Activated B cell treated with CpG ODN at 0.5 μM for 24 hours (primary cell): ENCODE measurements at regions not wholly inside any gene's neighbourhood (a gene's known extent, or its start where the extent isn't known, plus 50 kb on each side); places are given as distances from the start of the nearest gene placed in this dataset.

Experiments
- ATAC-seq: fragments of 200-7000 bp; cut with Tn5 transposase; one replicate; pipeline ENCODE4 v1.10.0; 2021; ENCODE audit warnings: low read depth, mild to moderate bottlenecking, moderate library complexity
- CTCF ChIA-PET: fragments of 350-600 bp; sonication (Branson Sonifier 250); formaldehyde crosslinking; loops from one replicate; lab custom pipeline; 2021; ENCODE audit warnings: antibody characterized with exemption; lab: Charles Lee
- POLR2A ChIA-PET: fragments of 350-600 bp; sonication (Branson Sonifier 250); formaldehyde crosslinking; loops from one replicate; lab custom pipeline; 2021; ENCODE audit warnings: antibody characterized with exemption; lab: Charles Lee
- DNase-seq: peaks from one replicate; pipeline ENCODE4 v3.0.0; 2022
- H3K27ac Mint-ChIP-seq: one replicate; pipeline ENCODE4 v1.8.0; 2020; ENCODE audit warnings: mixed read lengths
- H3K27me3 Mint-ChIP-seq: one replicate; pipeline ENCODE4 v1.8.0; 2021; ENCODE audit warnings: mixed read lengths
- H3K36me3 Mint-ChIP-seq: one replicate; pipeline ENCODE4 v1.8.0; 2021; ENCODE audit warnings: low read depth, mixed read lengths
- H3K4me1 Mint-ChIP-seq: one replicate; pipeline ENCODE4 v1.8.0; 2021; ENCODE audit warnings: mixed read lengths
- H3K4me3 Mint-ChIP-seq: one replicate; pipeline ENCODE4 v1.8.0; 2020; ENCODE audit warnings: mild to moderate bottlenecking, mixed read lengths
- H3K9me3 Mint-ChIP-seq: one replicate; pipeline ENCODE4 v1.8.0; 2020; ENCODE audit warnings: mixed read lengths
- CTCF ChIP-seq: fragments of 200-600 bp; IDR thresholded peaks from one replicate; pipeline ENCODE4 v1.8.0; 2022; ENCODE audit warnings: antibody characterized with exemption, mild to moderate bottlenecking
- intact Hi-C: fragments of 100-400 bp; cut with micrococcal nuclease; formaldehyde crosslinking; loops from one replicate; pipeline ENCODE4 v1.15.1; 2024

GRCh38 chr13:24097667-24098066 is 62.9 kb upstream of the SPATA13 start:
- ChIA-PET POLR2A (no interaction called here), CTCF (no interaction called here)
- H3K9me3 Mint-ChIP-seq, result no peaks in the 10 kb centered on the region
- DNase-seq (no peak), ATAC-seq (no peak)
- no peaks in the 10 kb centered on the region for H3K36me3 Mint-ChIP-seq
- no peaks in the 10 kb centered on the region for H3K4me1 Mint-ChIP-seq
- intact Hi-C loops, result no loop called here
- TF ChIP-seq CTCF, result no peak
- H3K27me3 Mint-ChIP-seq, result peaks cover 2% of the 10 kb centered on the region
- no peak overlapping the region for H3K4me3 Mint-ChIP-seq
- no peak overlapping the region for H3K27ac Mint-ChIP-seq

GRCh38 chr13:24099490-24099889 is 61.0 kb upstream of the SPATA13 start:
- POLR2A ChIA-PET, result no interaction called here
- H3K27me3 Mint-ChIP-seq, result peaks cover 6% of the 10 kb centered on the region
- H3K27ac Mint-ChIP-seq, result no peak overlapping the region
- no peak for TF ChIP-seq CTCF
- no peak for DNase-seq
- CTCF ChIA-PET, result no interaction called here
- intact Hi-C loops, result no loop called here
- H3K4me1 Mint-ChIP-seq, result no peaks in the 10 kb centered on the region
- no peak overlapping the region for H3K4me3 Mint-ChIP-seq
- no peak for ATAC-seq
- no peaks in the 10 kb centered on the region for H3K9me3 Mint-ChIP-seq
- H3K36me3 Mint-ChIP-seq, result no peaks in the 10 kb centered on the region

- ATAC-seq (no peak), DNase-seq (no peak)
- H3K27me3 Mint-ChIP-seq, result peaks cover 6% of the 10 kb centered on the region
- H3K36me3 Mint-ChIP-seq, result no peaks in the 10 kb centered on the region
- TF ChIP-seq CTCF, result no peak
- no peak overlapping the region for H3K27ac Mint-ChIP-seq
- intact Hi-C loops, result no loop called here
- H3K4me1 Mint-ChIP-seq, result peaks cover 3% of the 10 kb centered on the region
- no peak overlapping the region for H3K4me3 Mint-ChIP-seq
- no peaks in the 10 kb centered on the region for H3K9me3 Mint-ChIP-seq
- POLR2A ChIA-PET, result no interaction called here
- CTCF ChIA-PET, result no interaction called here
These were observed 60.3 kb upstream of the SPATA13 start for GRCh38 chr13:24100188-24100587.

- no peak overlapping the region for H3K4me3 Mint-ChIP-seq
- H3K4me1 Mint-ChIP-seq, result peaks cover 3% of the 10 kb centered on the region
- no peak overlapping the region for H3K27ac Mint-ChIP-seq
- DNase-seq (no peak), ATAC-seq (no peak)
- H3K27me3 Mint-ChIP-seq, result peaks cover 6% of the 10 kb centered on the region
- no peaks in the 10 kb centered on the region for H3K36me3 Mint-ChIP-seq
- no peak for TF ChIP-seq CTCF
- ChIA-PET CTCF (no interaction called here), POLR2A (no interaction called here)
- H3K9me3 Mint-ChIP-seq, result no peaks in the 10 kb centered on the region
- intact Hi-C loops, result no loop called here
These were observed 56.6 kb upstream of the SPATA13 start for GRCh38 chr13:24103782-24104372.

- DNase-seq (no peak), ATAC-seq (no peak)
- intact Hi-C loops, result no loop called here
- H3K4me3 Mint-ChIP-seq, result no peak overlapping the region
- no peak overlapping the region for H3K27ac Mint-ChIP-seq
- ChIA-PET CTCF (no interaction called here), POLR2A (no interaction called here)
- H3K27me3 Mint-ChIP-seq, result peaks cover 6% of the 10 kb centered on the region
- no peaks in the 10 kb centered on the region for H3K36me3 Mint-ChIP-seq
- H3K4me1 Mint-ChIP-seq, result peaks cover 3% of the 10 kb centered on the region
- no peaks in the 10 kb centered on the region for H3K9me3 Mint-ChIP-seq
- no peak for TF ChIP-seq CTCF
These were observed 55.8 kb upstream of the SPATA13 start for GRCh38 chr13:24104723-24105122.
